BLaER1 treated with 17β-estradiol and CSF1 and Interleukin-3, amounts not matched to agents 10 nM and 100 nM (cell line): ENCODE measurements at regions not wholly inside any gene's neighbourhood (a gene's known extent, or its start where the extent isn't known, plus 50 kb on each side); places are given as distances from the start of the nearest gene placed in this dataset.

ENCODE experiments used
- H3K27ac ChIP-seq, 11 experiments: shearing (Covaris generic); formaldehyde crosslinking; 2 replicates each; pipeline ENCODE4 v1.8.1; 2022
- H3K27me3 ChIP-seq, 11 experiments: shearing (Covaris generic); formaldehyde crosslinking; 2 replicates each; pipeline ENCODE4 v1.8.1; 2022
- H3K36me3 ChIP-seq, 11 experiments: shearing (Covaris generic); formaldehyde crosslinking; 2 replicates each; pipeline ENCODE4 v1.8.1; 2022
- H3K4me1 ChIP-seq, 10 experiments: shearing (Covaris generic); formaldehyde crosslinking; 2 replicates each; pipeline ENCODE4 v1.8.1; 2022
- H3K4me2 ChIP-seq, 11 experiments: shearing (Covaris generic); formaldehyde crosslinking; 2 replicates each; pipeline ENCODE4 v1.8.1; 2022
- H3K4me3 ChIP-seq, 10 experiments: shearing (Covaris generic); formaldehyde crosslinking; 2 replicates each; pipeline ENCODE4 v1.8.1; 2022
- H3K9ac ChIP-seq, 11 experiments: shearing (Covaris generic); formaldehyde crosslinking; 2 replicates each; pipeline ENCODE4 v1.8.1; 2022
- H3K9me3 ChIP-seq, 11 experiments: shearing (Covaris generic); formaldehyde crosslinking; replicated peaks in 1 of 11; 2 replicates each; pipeline ENCODE4 v1.8.1; 2022
- H4K20me1 ChIP-seq, 11 experiments: shearing (Covaris generic); formaldehyde crosslinking; 2 replicates each; pipeline ENCODE4 v1.8.1; 2022
- Cebpa-rat ChIP-seq, 11 experiments: shearing (Covaris generic); IDR thresholded peaks; 2 replicates each; pipeline ENCODE4 v1.8.1; 2022

DNA sequence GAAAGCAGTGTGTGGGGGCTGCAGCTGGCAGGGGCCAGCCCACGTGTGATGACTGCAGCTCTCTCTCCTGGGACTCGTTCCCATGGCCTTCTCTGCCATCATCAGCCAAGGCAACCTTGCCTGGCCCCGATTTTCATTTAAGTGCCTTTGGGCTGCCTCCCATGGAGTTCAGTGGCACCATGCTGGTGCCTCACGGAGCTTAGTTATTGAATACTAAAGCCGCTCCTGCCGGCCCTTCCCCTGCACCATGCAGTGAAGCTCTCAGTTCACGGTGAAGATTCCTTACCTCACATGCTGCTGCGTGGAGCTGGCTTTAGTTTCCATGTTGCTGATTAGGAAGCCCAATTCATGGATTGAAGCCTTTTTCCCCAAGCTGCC is 141.5 kb upstream of the EEPD1 start:
- no peak for TF ChIP-seq Cebpa-rat (IDR thresholded peaks at IDR 0.05)
- Histone ChIP-seq H4K20me1 (no peaks in the 10 kb centered on the region), H3K9ac (no peak overlapping the region), H3K36me3 (no peaks in the 10 kb centered on the region), H3K4me2 (no peak overlapping the region), H3K9me3 (peaks cover 0 to 9% (median 0%) of the 10 kb centered on the region in 11 experiments; a peak in 3 of 22 replicates), H3K4me3 (no peak overlapping the region), H3K4me1 (no peaks in the 10 kb centered on the region), H3K27me3 (no peaks in the 10 kb centered on the region), H3K27ac (no peak overlapping the region)

DNA sequence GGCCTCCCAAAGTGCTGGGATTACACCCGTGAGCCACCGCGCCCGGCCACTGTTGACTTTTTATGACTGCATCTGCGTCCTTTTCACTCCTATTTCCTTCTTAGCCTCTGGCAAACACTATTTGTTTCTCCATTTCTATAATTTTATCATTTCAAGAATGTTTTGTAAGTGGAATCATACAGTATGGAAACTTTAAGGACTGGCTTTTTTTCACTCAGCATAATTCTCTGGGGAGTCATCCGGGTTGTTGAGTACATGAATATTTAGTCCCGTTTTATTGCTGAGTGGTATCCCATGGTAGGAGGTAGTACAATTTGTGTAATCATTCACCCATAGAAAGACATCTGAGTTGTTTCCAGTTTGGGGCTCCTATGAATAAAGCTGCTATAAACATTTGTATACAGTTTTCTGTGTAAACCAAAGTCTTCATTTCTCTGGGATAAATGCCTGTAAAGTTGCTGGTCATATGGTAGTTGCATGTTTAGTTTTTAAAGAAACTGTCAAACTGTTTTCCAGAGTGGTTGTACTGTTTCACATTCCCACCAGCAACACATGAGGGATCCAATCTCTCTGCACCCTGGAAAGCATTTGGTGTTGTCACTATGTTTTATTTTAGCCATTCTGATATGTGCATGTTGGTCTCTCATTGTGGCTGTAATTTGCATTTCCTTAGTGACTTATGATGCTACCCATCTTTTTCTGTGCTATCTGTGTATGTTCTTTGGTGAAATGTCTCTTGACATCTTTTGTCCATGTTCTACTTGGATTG is 139.6 kb upstream of the EEPD1 start:
- Histone ChIP-seq H3K27me3 (no peaks in the 10 kb centered on the region), H3K27ac (no peak overlapping the region), H3K4me3 (no peak overlapping the region), H4K20me1 (no peaks in the 10 kb centered on the region), H3K36me3 (no peaks in the 10 kb centered on the region), H3K9ac (no peak overlapping the region), H3K9me3 (peaks cover 0 to 9% (median 0%) of the 10 kb centered on the region in 11 experiments; a peak in 3 of 22 replicates), H3K4me1 (no peaks in the 10 kb centered on the region), H3K4me2 (no peak overlapping the region)
- no peak for TF ChIP-seq Cebpa-rat (IDR thresholded peaks at IDR 0.05)

DNA sequence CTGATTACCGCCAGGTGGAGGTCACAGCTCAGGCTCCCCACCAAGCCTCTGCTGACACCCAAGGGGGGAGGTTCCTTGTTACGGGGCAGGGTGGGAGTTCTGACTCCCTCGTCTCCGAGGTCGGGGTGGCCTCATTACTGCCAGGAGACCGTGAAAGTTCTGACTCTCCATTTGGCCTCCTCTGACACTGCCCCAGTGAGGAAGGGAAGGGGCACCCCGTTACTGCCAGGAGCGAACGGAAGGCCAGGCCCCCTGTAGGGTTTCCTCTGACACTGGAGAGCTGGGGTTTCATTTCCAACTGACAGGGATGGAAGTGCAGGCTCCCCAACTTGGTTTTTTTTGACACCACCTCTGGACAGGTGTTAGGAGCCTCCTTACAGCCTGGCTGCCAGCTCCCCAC is 138.1 kb upstream of the EEPD1 start:
- H3K9me3 ChIP-seq: peaks cover 0 to 9% (median 0%) of the 10 kb centered on the region in 11 experiments; a peak in 3 of 22 replicates
- no peak overlapping the region for H3K4me3 ChIP-seq
- no peak overlapping the region for H3K27ac ChIP-seq
- TF ChIP-seq Cebpa-rat (IDR thresholded peaks at IDR 0.05): no peak
- H3K27me3 ChIP-seq: no peaks in the 10 kb centered on the region
- no peaks in the 10 kb centered on the region for H3K36me3 ChIP-seq
- H3K4me2 ChIP-seq: no peak overlapping the region
- no peak overlapping the region for H3K9ac ChIP-seq
- no peaks in the 10 kb centered on the region for H3K4me1 ChIP-seq
- H4K20me1 ChIP-seq: no peaks in the 10 kb centered on the region

DNA sequence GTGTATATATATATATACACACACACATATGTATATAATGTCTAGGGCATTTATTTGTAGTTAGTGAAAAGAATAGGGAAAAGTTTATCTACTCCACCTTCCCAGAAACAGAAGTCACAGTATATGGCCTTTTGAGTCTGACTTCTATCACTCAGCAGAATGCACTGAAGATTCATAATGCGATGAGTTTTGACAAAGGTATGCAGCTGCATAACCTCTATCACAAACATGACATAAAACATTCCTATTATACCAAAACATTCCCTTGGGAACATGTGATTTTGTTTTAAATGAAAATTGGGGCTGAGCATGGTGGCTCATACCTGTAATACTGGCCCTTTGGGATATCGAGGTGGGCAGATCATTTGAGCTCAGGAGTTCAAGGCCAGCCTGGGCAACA is 137.3 kb upstream of the EEPD1 start:
- Histone ChIP-seq H3K4me2 (no peak overlapping the region), H3K27ac (no peak overlapping the region), H3K4me3 (no peak overlapping the region), H3K4me1 (no peaks in the 10 kb centered on the region), H3K36me3 (no peaks in the 10 kb centered on the region), H3K9ac (no peak overlapping the region), H4K20me1 (no peaks in the 10 kb centered on the region), H3K9me3 (peaks cover 0 to 9% (median 0%) of the 10 kb centered on the region in 11 experiments; a peak in 3 of 22 replicates), H3K27me3 (no peaks in the 10 kb centered on the region)
- no peak for TF ChIP-seq Cebpa-rat (IDR thresholded peaks at IDR 0.05)

DNA sequence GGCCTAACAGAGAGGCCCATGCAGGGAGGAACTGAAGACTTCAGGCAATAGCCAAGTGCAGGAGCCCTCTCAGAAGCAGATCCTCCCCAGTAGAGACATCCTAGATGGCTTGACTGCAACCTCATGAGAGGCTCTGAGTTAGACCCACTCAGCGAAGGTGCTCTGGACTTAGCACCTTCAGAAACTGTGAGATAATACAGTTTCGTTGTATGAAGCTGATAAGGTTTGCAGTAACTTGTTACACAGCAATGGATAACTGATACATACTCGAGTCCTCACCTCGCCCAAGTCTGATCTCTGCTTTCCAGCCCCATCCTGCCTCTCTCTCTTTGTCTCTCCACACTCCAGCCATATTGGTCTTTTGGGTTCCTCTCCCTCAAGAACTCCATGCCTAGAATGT is 136.4 kb upstream of the EEPD1 start:
- TF ChIP-seq Cebpa-rat (IDR thresholded peaks at IDR 0.05): no peak
- Histone ChIP-seq H3K9ac (no peak overlapping the region), H3K27me3 (no peaks in the 10 kb centered on the region), H3K27ac (no peak overlapping the region), H3K4me1 (peaks cover 0 to 4% (median 0%) of the 10 kb centered on the region in 10 experiments; a peak in 6 of 20 replicates), H3K4me2 (no peak overlapping the region), H3K36me3 (no peaks in the 10 kb centered on the region), H4K20me1 (no peaks in the 10 kb centered on the region), H3K4me3 (no peak overlapping the region), H3K9me3 (peaks cover 0 to 9% (median 0%) of the 10 kb centered on the region in 11 experiments; a peak in 3 of 22 replicates)

DNA sequence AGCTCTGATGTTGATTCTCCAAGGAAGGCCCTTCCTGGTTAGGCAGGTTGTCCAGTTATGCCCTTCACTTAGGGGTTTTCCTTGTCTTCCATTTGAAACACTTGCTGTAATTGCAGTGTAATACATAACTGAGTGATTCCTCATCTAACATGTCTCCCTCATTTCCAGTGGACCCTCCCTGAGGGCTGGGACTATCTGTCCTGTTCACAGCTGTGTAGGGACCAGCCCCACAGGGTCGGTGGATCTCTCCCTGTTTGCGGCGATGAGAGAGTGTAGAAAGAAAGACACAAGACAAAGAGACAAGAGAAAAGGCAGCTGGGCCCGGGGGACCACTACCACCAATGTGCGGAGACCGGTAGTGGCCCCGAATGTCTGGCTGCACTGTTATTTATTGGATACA is 135.9 kb upstream of the EEPD1 start:
- Histone ChIP-seq H3K27me3 (no peaks in the 10 kb centered on the region), H3K9ac (no peak overlapping the region), H3K36me3 (no peaks in the 10 kb centered on the region), H3K4me3 (no peak overlapping the region), H4K20me1 (no peaks in the 10 kb centered on the region), H3K9me3 (peaks cover 0 to 9% (median 0%) of the 10 kb centered on the region in 11 experiments; a peak in 3 of 22 replicates), H3K4me2 (no peak overlapping the region), H3K4me1 (peaks cover 0 to 9% (median 0%) of the 10 kb centered on the region in 10 experiments; a peak in 6 of 20 replicates), H3K27ac (no peak overlapping the region)
- no peak for TF ChIP-seq Cebpa-rat (IDR thresholded peaks at IDR 0.05)

DNA sequence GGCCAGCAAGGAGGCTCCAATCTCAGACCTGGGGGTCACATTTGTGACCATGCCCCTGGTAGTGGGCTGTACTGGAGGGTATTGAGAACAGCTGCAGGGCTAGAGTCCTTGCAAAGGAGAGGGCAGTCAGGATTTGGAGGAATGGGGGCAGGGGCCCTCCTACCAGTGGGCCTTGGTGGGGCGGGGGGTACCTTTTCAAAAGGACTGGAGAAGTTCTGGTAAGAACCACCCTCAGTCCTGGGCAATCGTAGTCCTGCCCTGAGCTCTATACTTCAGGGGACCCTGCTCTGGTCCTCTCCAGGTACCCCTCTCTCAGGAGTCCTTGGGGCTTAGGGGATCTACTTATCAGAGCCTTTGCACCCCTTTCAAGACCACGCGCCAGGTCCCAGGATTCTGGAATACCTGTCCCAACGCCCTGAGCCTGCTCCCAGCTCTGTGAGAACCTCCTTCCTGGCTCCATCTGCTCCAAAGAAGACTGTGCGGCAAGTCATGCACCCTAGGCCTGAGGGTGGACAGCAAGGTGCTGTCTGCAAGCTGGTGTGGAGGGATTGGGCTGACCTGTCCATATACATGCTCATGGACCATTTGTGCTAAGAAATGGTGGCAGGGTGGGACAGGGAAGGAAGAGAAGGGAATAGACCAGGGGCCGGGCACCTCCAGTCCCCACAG is 134.1 kb upstream of the EEPD1 start:
- H3K36me3 ChIP-seq: no peaks in the 10 kb centered on the region
- no peak overlapping the region for H3K27ac ChIP-seq
- H4K20me1 ChIP-seq: no peaks in the 10 kb centered on the region
- no peak overlapping the region for H3K4me2 ChIP-seq
- no peak for TF ChIP-seq Cebpa-rat (IDR thresholded peaks at IDR 0.05)
- H3K27me3 ChIP-seq: no peaks in the 10 kb centered on the region
- H3K9me3 ChIP-seq: peaks cover 0 to 5% (median 0%) of the 10 kb centered on the region in 11 experiments; a peak in 3 of 22 replicates
- H3K4me3 ChIP-seq: no peak overlapping the region
- no peak overlapping the region for H3K9ac ChIP-seq
- H3K4me1 ChIP-seq: peaks cover 0 to 27% (median 0%) of the 10 kb centered on the region in 10 experiments; a peak in 7 of 20 replicates

DNA sequence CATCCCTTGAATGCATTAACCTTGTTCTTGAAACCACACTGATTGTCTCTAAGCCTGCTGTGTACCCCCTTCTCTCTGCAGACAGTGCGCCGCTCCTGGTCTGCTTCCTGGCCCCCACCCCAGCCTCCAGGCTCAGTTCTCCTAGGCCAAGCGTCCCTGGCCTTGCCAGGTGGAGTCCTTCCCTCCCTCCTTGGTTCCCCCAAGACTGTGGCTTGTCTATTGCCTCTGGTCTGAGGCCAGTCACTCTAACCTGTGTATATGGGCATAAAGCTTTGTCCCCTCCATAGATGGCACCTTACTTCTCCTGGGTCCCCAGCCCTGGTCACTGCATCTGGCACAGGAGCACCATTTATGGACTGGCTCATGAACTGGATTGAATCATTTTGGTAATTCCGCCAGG is 133.5 kb upstream of the EEPD1 start:
- Histone ChIP-seq H3K9me3 (no peaks in the 10 kb centered on the region), H3K4me2 (no peak overlapping the region), H4K20me1 (no peaks in the 10 kb centered on the region), H3K9ac (no peak overlapping the region), H3K36me3 (no peaks in the 10 kb centered on the region), H3K27ac (no peak overlapping the region), H3K27me3 (no peaks in the 10 kb centered on the region), H3K4me1 (peaks cover 0 to 27% (median 0%) of the 10 kb centered on the region in 10 experiments; a peak in 7 of 20 replicates), H3K4me3 (no peak overlapping the region)
- TF ChIP-seq Cebpa-rat (IDR thresholded peaks at IDR 0.05): no peak

DNA sequence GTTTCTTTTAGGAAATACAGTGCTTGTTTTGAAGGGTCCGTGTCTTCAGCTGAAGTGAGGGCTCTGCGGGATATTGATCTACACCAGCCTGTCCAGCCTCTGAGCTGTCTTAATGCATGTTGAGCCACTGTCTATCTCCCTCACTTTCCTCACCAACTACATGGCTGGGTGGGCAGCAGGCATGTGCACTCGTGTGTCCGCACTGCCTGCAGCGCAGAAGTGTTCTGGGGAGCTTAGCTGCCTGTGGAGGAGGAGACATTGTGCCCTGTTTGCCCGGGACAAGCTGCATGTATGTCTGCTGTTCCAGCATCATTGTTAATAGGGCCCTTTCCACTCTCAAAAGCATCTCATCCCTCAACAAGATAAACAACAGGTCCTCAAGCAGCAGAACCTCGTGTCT is 133.1 kb upstream of the EEPD1 start:
- Histone ChIP-seq H3K9ac (no peak overlapping the region), H4K20me1 (no peaks in the 10 kb centered on the region), H3K4me1 (peaks cover 0 to 27% (median 0%) of the 10 kb centered on the region in 10 experiments; a peak in 7 of 20 replicates), H3K4me2 (no peak overlapping the region), H3K4me3 (no peak overlapping the region), H3K27ac (no peak overlapping the region), H3K9me3 (no peaks in the 10 kb centered on the region), H3K27me3 (no peaks in the 10 kb centered on the region), H3K36me3 (no peaks in the 10 kb centered on the region)
- TF ChIP-seq Cebpa-rat (IDR thresholded peaks at IDR 0.05): no peak
